ENCODE measurements at regions not wholly inside any gene's neighbourhood (a gene's known extent, or its start where the extent isn't known, plus 50 kb on each side); places are given as distances from the start of the nearest gene placed in this dataset.

- DNase-seq: no peak
These were observed 876.1 kb upstream of the CADM2 start for GRCh38 chr3:84082726-84083125.

- no peak for DNase-seq
These were observed 865.9 kb upstream of the CADM2 start for GRCh38 chr3:84092907-84093306.

GRCh38 chr3:84096188-84096587 lies 862.6 kb upstream of the CADM2 start:
- DNase-seq: no peak

DNA sequence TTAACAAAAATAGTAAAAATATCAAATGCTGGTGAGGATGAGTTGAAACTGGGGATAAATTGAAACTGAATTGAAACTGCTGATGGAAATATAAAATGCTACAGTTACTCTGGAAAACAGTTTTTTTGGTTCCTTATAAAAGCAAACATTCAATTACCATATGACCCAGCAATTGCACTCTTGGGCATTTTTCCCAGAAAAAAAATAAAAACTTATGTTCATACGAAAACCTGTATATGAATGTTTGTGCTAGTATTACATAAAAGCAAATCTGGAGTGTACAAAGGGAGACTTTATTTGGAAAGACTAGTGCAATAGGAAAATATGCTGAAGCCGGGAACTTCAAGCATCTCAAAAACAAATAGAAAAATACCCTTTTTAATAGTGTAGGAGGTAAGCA lies 857.9 kb upstream of the CADM2 start:
- DNase-seq: no peak

DNA sequence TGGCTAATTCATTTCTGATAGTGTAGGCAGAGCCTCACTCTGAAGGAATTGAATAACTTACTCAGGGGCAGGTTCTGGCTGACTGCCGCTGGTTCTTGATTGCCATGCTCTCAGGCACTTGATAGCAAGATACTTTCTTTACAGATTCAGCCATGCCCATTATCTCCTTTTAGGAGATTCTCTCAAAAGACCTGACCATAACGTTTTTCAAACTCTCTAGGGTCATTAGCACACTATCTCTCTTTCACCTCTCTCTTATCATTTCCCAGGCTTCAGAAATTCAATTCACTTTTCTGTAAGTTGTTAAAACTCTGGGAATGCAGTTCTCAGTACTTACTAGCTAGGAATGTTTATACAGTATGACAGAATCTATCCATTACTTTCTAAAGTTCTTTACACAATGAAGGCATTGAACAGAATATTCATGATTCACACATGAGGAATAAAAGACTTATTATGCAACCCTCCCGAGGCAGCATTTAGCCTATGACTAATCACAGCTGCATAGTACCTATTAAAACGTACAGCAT lies 850.3 kb upstream of the CADM2 start:
- no peak for DNase-seq

DNA sequence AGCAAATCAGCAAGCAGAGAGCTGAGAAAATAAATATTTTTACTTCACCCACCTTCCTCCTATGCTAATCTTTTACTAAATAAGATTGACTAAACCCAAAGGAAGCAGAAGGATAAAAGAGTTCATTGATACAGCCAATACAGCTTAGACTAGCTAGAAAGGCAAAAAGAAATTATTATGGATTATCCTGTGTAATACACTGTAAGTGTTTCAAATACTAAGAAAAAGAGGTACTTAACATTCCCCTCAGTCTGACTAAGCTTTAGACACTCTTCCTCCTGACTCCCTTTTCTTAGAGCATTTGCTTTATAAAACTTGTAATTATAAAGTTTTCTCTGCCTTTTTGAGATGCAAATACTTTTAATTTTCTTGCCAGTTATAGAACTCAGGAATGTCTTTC lies 848.9 kb upstream of the CADM2 start:
- no peak for DNase-seq

- DNase-seq: no peak
These were observed 848.0 kb upstream of the CADM2 start for GRCh38 chr3:84110787-84111186.

DNA sequence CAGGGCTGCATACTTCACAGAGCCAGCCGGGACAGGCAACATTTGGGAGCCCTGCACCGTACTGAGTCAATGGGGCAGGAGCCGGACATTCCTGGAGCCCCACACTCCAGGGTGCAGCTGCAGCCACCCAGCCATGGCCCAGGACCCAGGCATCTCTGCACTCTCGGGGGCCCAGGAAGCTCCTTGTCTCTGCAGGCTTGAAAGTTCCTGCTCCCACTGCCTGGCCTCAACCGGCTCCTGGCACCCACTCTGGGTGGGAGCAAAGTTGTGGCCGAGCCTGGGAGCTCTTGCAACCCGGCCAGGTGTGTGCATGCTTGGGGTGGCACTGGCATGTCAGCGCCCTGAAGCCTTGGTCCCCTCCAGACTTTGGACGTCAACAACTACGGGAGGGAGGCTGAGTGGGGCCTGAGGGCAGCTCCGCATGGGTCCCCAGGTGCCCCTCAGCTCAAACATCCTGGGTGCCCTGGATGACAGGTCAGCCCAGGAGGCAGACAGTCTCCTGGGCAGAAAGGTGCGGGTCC lies 833.5 kb upstream of the CADM2 start:
- no peak for DNase-seq

DNA sequence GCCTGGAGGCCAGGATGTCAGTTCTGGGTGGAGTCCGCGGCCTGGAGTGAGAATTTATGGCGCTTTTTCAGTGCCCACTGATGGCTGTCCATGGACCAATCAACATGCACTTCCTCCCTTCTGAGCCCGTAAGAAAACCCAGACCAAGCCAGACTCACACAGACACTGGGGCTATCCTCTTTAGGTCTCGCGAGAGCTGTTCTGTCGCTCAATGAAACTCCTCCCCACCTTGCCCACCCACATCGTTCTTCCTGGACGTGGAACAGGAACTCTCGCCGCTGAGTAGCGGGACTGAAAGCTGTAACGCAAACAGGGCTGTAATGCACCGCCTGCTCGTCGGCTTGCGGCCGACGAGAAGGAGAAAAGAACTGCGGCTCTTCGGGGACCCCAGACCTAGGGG lies 833.0 kb upstream of the CADM2 start:
- no peak for DNase-seq

DNA sequence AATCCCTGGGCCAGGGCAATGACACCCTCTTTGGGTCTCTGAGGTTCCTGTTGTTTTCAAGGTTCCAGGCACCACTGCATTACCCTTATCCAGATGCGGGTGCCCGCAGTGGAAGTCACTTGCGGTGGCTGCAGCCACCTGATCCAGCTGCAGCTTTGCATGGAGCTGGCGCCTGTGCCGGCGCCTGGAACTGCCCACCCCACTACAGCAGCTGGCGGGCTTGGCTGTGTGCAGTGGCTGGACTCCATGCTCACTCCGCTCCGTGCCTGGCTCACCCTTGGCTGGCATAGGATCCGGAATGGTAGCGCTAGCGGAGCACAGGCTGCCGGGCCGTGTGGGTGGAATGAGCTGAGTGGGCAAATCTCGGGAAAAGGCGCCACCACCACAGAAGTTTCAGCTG lies 832.6 kb upstream of the CADM2 start:
- DNase-seq: no peak

DNA sequence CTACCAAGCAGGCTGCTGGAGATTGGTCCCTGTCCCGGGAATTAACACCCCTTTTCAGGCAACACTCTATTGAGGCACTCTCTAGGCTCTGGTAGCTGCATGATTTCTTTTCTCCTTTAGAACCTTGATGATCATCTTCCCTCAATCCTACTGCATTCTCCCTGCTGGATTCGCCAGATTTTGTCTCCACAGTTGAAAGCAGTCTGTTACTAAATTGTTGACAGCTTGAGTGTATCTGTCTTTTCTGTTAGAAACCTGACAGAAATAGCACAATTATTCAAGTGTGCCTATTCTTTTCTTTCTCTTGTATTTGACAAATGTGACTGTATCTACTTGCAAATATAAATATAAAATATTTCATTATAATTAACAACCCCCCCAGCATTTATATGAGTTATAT lies 830.8 kb upstream of the CADM2 start:
- no peak for DNase-seq

GRCh38 chr3:84136425-84136824 lies 822.4 kb upstream of the CADM2 start:
- no peak for DNase-seq

GRCh38 chr3:84140631-84141030 lies 818.2 kb upstream of the CADM2 start:
- DNase-seq: no peak

GRCh38 chr3:84141571-84141970 lies 817.2 kb upstream of the CADM2 start:
- DNase-seq: no peak

DNA sequence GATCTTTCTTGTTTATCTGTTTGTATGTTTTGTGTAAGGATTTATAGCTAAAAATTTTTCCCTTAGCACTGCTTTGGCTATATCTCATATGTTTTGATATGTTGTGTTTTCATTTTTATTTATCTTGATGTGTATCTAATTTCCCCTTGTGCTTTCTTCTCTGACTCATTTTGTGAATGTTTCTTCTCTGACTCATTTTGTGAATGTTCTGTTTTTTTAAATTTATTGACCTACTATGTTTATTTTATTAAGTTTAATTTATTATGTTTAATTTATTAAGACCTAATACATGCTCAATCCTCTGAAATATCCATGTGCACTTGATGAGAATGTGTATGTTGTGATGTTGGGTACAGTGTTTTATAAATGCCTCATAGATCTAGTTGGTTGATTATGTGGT lies 793.5 kb upstream of the CADM2 start:
- no peak for DNase-seq

DNA sequence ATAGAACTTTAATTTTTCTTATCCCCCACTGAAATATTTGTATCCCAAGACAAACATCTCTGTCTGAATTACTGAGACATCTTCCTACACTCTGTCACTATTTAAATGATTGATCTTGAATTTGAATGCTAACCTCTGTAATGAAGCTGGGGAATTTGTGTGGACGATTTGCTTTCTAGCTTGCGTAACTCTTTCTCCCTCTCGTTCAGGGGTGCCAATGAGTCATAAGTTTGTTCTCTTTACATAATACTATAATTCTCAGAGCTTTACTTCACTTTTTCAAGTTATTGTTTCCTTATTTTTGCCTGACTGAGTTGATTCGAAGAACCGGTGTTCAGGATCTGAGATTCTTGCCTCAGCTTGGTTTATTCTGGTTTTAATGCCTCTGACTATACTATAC lies 783.3 kb upstream of the CADM2 start:
- no peak for DNase-seq

GRCh38 chr3:84184937-84185336 lies 773.9 kb upstream of the CADM2 start:
- no peak for DNase-seq

DNA sequence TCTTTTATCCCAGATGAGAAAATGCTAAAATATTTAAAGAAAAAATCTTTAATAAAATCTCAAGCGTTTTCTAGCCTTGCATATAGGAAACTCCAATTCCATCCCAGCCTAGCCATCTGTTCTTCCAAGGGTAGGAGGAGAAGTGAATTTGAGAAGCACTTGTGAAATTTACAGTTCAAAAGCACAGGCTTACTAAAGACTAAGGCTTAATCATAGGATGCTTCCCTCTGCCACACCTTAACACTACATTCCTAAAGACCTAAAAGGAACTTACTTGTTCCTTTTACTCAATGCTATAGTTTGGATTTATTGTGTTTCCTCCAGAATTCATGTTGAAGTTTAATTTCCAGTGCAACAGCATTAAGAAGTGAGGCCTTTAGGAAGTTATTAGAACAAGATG lies 764.8 kb upstream of the CADM2 start:
- no peak for DNase-seq

GRCh38 chr3:84209474-84209873 lies 749.3 kb upstream of the CADM2 start:
- no peak for DNase-seq

DNA sequence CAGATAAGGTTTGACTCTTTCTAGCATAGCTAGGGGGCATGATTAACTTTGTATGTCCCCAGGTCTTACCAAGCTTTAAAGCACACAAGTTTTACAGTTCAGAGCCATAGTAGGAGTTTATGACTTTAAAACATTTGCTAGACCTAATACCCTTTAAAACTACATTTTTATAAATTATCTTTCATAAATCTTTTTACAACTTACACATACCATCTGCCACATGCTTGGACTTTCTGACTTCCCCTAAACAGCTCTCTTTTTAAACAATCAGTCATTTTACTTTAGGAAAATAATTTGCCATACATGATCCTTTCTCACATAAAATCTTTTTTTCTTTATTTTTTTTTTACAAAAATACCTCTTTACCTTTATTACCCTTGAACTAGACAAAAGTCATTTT lies 735.3 kb upstream of the CADM2 start:
- DNase-seq: no peak

- DNase-seq: no peak
These were observed 734.5 kb upstream of the CADM2 start for GRCh38 chr3:84224262-84224661.

DNA sequence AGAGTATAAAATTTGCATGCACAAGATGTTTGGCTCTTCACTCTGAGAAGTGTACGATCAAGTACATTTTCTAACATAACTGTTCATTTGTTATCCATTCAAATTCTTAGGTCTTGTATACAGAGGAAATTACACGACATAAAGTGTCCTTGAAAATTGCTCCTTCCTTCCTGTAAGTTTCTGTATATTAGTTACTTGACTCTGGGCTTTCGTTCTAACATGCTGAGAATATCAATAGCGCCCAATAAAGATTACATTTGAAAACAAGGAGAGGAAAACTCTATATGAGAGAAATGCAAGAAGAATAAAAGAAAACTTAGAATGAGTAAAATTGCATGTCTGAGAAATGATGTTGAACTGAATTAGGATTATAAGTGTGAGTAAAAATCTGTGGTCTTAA lies 722.5 kb upstream of the CADM2 start:
- DNase-seq: no peak

GRCh38 chr3:84245789-84246188 lies 713.0 kb upstream of the CADM2 start:
- no peak for DNase-seq

DNA sequence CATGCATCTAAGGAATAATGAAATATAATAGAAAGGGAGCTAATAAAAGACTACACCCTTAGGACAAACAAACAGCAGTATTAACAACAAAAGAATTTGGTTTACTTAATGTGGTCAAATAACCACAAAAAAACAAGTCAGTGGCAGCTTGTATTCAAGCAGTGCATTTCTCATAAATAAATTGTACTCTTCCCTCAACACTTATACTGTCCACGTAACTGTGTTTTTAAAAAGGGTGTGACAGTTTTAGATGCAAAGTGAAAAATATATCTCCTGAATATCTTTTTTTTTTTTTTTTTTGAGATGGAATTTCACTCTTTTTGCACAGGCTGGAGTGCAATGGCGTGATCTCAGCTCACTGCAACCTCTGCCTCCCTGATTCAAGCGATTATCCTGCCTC lies 698.2 kb upstream of the CADM2 start:
- DNase-seq: no peak

DNA sequence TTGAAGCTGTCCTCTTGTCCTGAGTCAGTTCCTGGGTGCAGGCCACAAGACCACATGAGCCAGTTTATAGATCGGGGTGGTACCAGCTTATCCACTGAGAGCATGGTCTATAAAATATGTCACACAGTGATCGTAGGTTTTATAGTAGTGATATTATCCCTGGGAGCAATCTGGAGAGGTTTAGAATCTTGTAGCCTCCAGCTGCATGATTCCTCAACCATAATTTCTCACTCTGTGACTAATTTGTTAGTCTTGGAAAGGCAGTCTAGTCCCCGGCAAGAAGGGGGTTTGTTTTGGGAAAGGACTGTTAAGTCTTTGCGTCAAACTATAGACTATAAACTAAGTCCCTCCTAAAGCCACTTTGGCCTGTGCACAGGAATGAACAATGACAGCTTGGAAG lies 693.0 kb upstream of the CADM2 start:
- no peak for DNase-seq

DNA sequence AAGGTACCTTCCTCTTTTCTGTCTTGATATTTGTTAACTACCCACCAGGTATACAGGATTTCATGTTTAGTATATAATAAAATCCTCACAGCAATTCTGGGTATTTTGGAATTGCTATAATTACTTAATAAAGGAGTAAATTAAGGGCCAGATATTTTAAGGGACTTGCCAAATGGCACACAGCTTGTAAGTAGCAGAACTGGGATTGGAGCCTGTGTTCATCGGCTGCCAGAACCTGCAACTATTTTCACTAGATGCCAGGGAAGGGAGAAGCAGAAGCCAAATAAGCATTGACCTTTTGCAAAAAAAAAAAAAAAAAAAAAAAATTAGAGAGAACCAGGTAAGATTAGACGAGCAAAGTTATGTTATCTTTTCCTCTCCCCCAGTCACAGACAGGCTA lies 683.3 kb upstream of the CADM2 start:
- DNase-seq: no peak

Measured in activated CD4-positive, alpha-beta T cell treated with anti-CD3 and anti-CD28 coated beads, Interleukin-2, amount 50 U/mL, for 16 hours (primary cell).